ENCODE measurements at regions not wholly inside any gene's neighbourhood (a gene's known extent, or its start where the extent isn't known, plus 50 kb on each side); places are given as distances from the start of the nearest gene placed in this dataset.
"Not testable (repeated sequence)": the region's sequence is repeated elsewhere in the genome, so short reads cannot be mapped to it uniquely, and the experiment has no call there.

- Histone ChIP-seq H3K9me3 (ENCODE audit: low read depth, low read length) (no peaks in the 10 kb centered on the region), H3K4me3 (ENCODE audit: insufficient read depth, low read length) (no peak overlapping the region), H3K27me3 (ENCODE audit: insufficient read depth, low read length) (no peaks in the 10 kb centered on the region), H3K27ac (ENCODE audit: low read depth, low read length) (no peak overlapping the region), H4K20me1 (ENCODE audit: insufficient read depth, low read length) (no peaks in the 10 kb centered on the region), H3K4me2 (ENCODE audit: insufficient read depth, low read length) (no peak overlapping the region), H3K4me1 (ENCODE audit: insufficient read depth, low read length) (no peaks in the 10 kb centered on the region), H3K79me2 (ENCODE audit: insufficient read depth, low read length) (no peaks in the 10 kb centered on the region), H2AFZ (ENCODE audit: low read length) (no peak overlapping the region), H3K36me3 (ENCODE audit: insufficient read depth, low read length) (no peaks in the 10 kb centered on the region)
- no peak for DNase-seq (ENCODE audit: insufficient read length, low spot score, missing footprints)
- TF ChIP-seq CTCF (IDR thresholded peaks at IDR 0.05; ENCODE audit: extremely low read depth, low read depth, low read length) = no peak
Observed at GRCh38 chr5:30357371-30357770, 836.1 kb upstream of the CDH6 start.

GRCh38 chr5:30355675-30356074 lies 837.8 kb upstream of the CDH6 start:
- no peak for TF ChIP-seq CTCF (IDR thresholded peaks at IDR 0.05; ENCODE audit: extremely low read depth, low read depth, low read length)
- H3K4me3 ChIP-seq (ENCODE audit: insufficient read depth, low read length) = no peak overlapping the region
- no peaks in the 10 kb centered on the region for H4K20me1 ChIP-seq (ENCODE audit: insufficient read depth, low read length)
- H3K4me1 ChIP-seq (ENCODE audit: insufficient read depth, low read length) = no peaks in the 10 kb centered on the region
- H3K4me2 ChIP-seq (ENCODE audit: insufficient read depth, low read length) = no peak overlapping the region
- no peak for DNase-seq (ENCODE audit: insufficient read length, low spot score, missing footprints)
- H3K27me3 ChIP-seq (ENCODE audit: insufficient read depth, low read length) = no peaks in the 10 kb centered on the region
- no peaks in the 10 kb centered on the region for H3K79me2 ChIP-seq (ENCODE audit: insufficient read depth, low read length)
- no peak overlapping the region for H2AFZ ChIP-seq (ENCODE audit: low read length)
- no peak overlapping the region for H3K27ac ChIP-seq (ENCODE audit: low read depth, low read length)
- H3K9me3 ChIP-seq (ENCODE audit: low read depth, low read length) = no peaks in the 10 kb centered on the region
- H3K36me3 ChIP-seq (ENCODE audit: insufficient read depth, low read length) = no peaks in the 10 kb centered on the region

- no peak overlapping the region for H3K4me2 ChIP-seq (ENCODE audit: insufficient read depth, low read length)
- H3K4me1 ChIP-seq (ENCODE audit: insufficient read depth, low read length) = no peaks in the 10 kb centered on the region
- H3K4me3 ChIP-seq (ENCODE audit: insufficient read depth, low read length) = no peak overlapping the region
- H3K79me2 ChIP-seq (ENCODE audit: insufficient read depth, low read length) = no peaks in the 10 kb centered on the region
- no peak for TF ChIP-seq CTCF (IDR thresholded peaks at IDR 0.05; ENCODE audit: extremely low read depth, low read depth, low read length)
- no peak for DNase-seq (ENCODE audit: insufficient read length, low spot score, missing footprints)
- no peaks in the 10 kb centered on the region for H3K27me3 ChIP-seq (ENCODE audit: insufficient read depth, low read length)
- H2AFZ ChIP-seq (ENCODE audit: low read length) = no peak overlapping the region
- no peaks in the 10 kb centered on the region for H3K9me3 ChIP-seq (ENCODE audit: low read depth, low read length)
- no peaks in the 10 kb centered on the region for H4K20me1 ChIP-seq (ENCODE audit: insufficient read depth, low read length)
- no peaks in the 10 kb centered on the region for H3K36me3 ChIP-seq (ENCODE audit: insufficient read depth, low read length)
- H3K27ac ChIP-seq (ENCODE audit: low read depth, low read length) = no peak overlapping the region
Observed at GRCh38 chr5:30347858-30348257, 845.6 kb upstream of the CDH6 start.

- DNase-seq (ENCODE audit: insufficient read length, low spot score, missing footprints); H3K79me2 ChIP-seq (ENCODE audit: insufficient read depth, low read length); H3K9me3 ChIP-seq (ENCODE audit: low read depth, low read length); H3K4me3 ChIP-seq (ENCODE audit: insufficient read depth, low read length); H3K27me3 ChIP-seq (ENCODE audit: insufficient read depth, low read length); H3K27ac ChIP-seq (ENCODE audit: low read depth, low read length); H2AFZ ChIP-seq (ENCODE audit: low read length); H4K20me1 ChIP-seq (ENCODE audit: insufficient read depth, low read length); H3K4me2 ChIP-seq (ENCODE audit: insufficient read depth, low read length); H3K4me1 ChIP-seq (ENCODE audit: insufficient read depth, low read length); H3K36me3 ChIP-seq (ENCODE audit: insufficient read depth, low read length): not testable (repeated sequence)
Observed at GRCh38 chr5:30345539-30346345, 847.7 kb upstream of the CDH6 start.

Measured in osteoblast (primary cell).